ENCODE measurements at regions not wholly inside any gene's neighbourhood (a gene's known extent, or its start where the extent isn't known, plus 50 kb on each side); places are given as distances from the start of the nearest gene placed in this dataset.

GRCh38 chr4:116217781-116218180, 867.6 kb downstream of the TRAM1L1 start:
- no peak for TF ChIP-seq POLR2A (IDR thresholded peaks at IDR 0.05)
- TF ChIP-seq, protein P1, sequence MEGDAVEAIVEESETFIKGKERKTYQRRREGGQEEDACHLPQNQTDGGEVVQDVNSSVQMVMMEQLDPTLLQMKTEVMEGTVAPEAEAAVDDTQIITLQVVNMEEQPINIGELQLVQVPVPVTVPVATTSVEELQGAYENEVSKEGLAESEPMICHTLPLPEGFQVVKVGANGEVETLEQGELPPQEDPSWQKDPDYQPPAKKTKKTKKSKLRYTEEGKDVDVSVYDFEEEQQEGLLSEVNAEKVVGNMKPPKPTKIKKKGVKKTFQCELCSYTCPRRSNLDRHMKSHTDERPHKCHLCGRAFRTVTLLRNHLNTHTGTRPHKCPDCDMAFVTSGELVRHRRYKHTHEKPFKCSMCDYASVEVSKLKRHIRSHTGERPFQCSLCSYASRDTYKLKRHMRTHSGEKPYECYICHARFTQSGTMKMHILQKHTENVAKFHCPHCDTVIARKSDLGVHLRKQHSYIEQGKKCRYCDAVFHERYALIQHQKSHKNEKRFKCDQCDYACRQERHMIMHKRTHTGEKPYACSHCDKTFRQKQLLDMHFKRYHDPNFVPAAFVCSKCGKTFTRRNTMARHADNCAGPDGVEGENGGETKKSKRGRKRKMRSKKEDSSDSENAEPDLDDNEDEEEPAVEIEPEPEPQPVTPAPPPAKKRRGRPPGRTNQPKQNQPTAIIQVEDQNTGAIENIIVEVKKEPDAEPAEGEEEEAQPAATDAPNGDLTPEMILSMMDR (IDR thresholded peaks at IDR 0.05 in 8 of 11, conservative IDR thresholded peaks at IDR 0.05 in 3 of 11) = no peak
